Stomach (tissue), 8 donors: ENCODE measurements at regions not wholly inside any gene's neighbourhood (a gene's known extent, or its start where the extent isn't known, plus 50 kb on each side); places are given as distances from the start of the nearest gene placed in this dataset.

Source experiments
- DNase-seq, 2 donors: peaks; one replicate each; pipeline versions ENCODE4 v3.0.0 to v3.0.0-alpha.2; 2013 to 2019
- H3K27ac ChIP-seq, 5 donors: fragments of 200-600 bp in 4 of 5; sonication (generic) in 4 of 5; one replicate each; pipeline ENCODE4 v1.5.1; 2013 to 2019; ENCODE audit warnings: mild to moderate bottlenecking in 1 of 5, moderate library complexity in 1 of 5
- H3K27me3 ChIP-seq, 3 donors: fragments of 200-600 bp; sonication (generic); one replicate each; pipeline ENCODE4 v1.5.1; 2017 to 2019; ENCODE audit warnings: mixed run types in 1 of 3
- H3K36me3 ChIP-seq, 4 donors: fragments of 200-600 bp; sonication (generic); 1 replicate in 3 of 4; 2 replicates in 1 of 4; pipeline ENCODE4 v1.5.1; 2016 to 2019
- H3K4me1 ChIP-seq, 4 donors: fragments of 200-600 bp; sonication (generic); one replicate each; pipeline ENCODE4 v1.5.1; 2016 to 2019
- H3K4me3 ChIP-seq, 4 donors: fragments of 200-600 bp; sonication (generic) in 3 of 4; one replicate each; pipeline ENCODE4 v1.5.1; 2016 to 2019; ENCODE audit warnings: mild to moderate bottlenecking in 1 of 4
- H3K9me3 ChIP-seq, 4 donors: fragments of 200-600 bp; sonication (generic); one replicate each; pipeline ENCODE4 v1.5.1; 2016 to 2019
- CTCF ChIP-seq, 7 experiments: fragments of 450-650 bp in 4 of 7; fragments of 200-600 bp in 3 of 7; sonication (generic) in 3 of 7; IDR thresholded peaks; one replicate each; pipeline ENCODE4 v1.5.1; 2016 to 2019; ENCODE audit warnings: antibody characterized with exemption in 7 of 7, control low read depth in 2 of 7, mild to moderate bottlenecking in 1 of 7
- EP300 ChIP-seq: sonication (generic); formaldehyde crosslinking; IDR thresholded peaks from one replicate; pipeline ENCODE4 v1.6.1; 2017; ENCODE audit warnings: antibody characterized with exemption
- POLR2A ChIP-seq, 4 donors: fragments of 450-650 bp; IDR thresholded peaks; one replicate each; pipeline ENCODE4 v1.6.1; 2016; ENCODE audit warnings: antibody characterized with exemption in 4 of 4, control low read depth in 2 of 4, mild to moderate bottlenecking in 1 of 4, moderate library complexity in 1 of 4
- POLR2AphosphoS5 ChIP-seq, 3 donors: sonication (generic); formaldehyde crosslinking; IDR thresholded peaks; one replicate each; pipeline ENCODE4 v1.6.1; 2016; ENCODE audit warnings: antibody characterized with exemption in 3 of 3
- WGBS, 5 donors: extraction: QIAGEN DNeasy Blood & Tissue Kit in 3 of 5; methylation state at CpG; one replicate each; pipeline versions ENCODE4 v1.1.5 to v1.1.7; 2013 to 2018; 5-methylcytosine and 5-hydroxymethylcytosine counted together
- intact Hi-C: fragments of 100-400 bp; cut with DNase I; formaldehyde crosslinking; loops from one replicate; pipeline ENCODE4 v1.15.1; 2023; ENCODE audit warnings: low total_unique reads
- donor health status: healthy with polysubstance abuse.
- donor health status: Bipolar disorder and iron deficiency.
- donor health status: healthy.

- Histone ChIP-seq H3K9me3 (no peaks in the 10 kb centered on the region), H3K4me3 (no peak overlapping the region), H3K27me3 (no peaks in the 10 kb centered on the region), H3K4me1 (no peaks in the 10 kb centered on the region), H3K36me3 (no peaks in the 10 kb centered on the region), H3K27ac (no peak overlapping the region)
- TF ChIP-seq CTCF (IDR thresholded peaks at IDR 0.05) (no peak), POLR2AphosphoS5 (IDR thresholded peaks at IDR 0.05) (no peak), EP300 (no peak), POLR2A (IDR thresholded peaks at IDR 0.05) (no peak)
- intact Hi-C loops = no loop called here
- no peak for DNase-seq
- 80 to 90% (median 86%) methylated on average over 4 of the region's 4 CpGs for WGBS, 5 donors
Observed at GRCh38 chr2:52452201-52452600, 1315.4 kb upstream of the CHAC2 start.

- TF ChIP-seq POLR2A (IDR thresholded peaks at IDR 0.05) (no peak), POLR2AphosphoS5 (IDR thresholded peaks at IDR 0.05) (no peak), EP300 (no peak), CTCF (IDR thresholded peaks at IDR 0.05) (no peak)
- H3K4me1 ChIP-seq = no peaks in the 10 kb centered on the region
- no peaks in the 10 kb centered on the region for H3K9me3 ChIP-seq
- no peak overlapping the region for H3K27ac ChIP-seq
- H3K27me3 ChIP-seq = no peaks in the 10 kb centered on the region
- H3K36me3 ChIP-seq = no peaks in the 10 kb centered on the region
- no peak overlapping the region for H3K4me3 ChIP-seq
- intact Hi-C loops = no loop called here
- DNase-seq = no peak
Observed at GRCh38 chr2:52445686-52446085, 1321.9 kb upstream of the CHAC2 start.

- H3K36me3 ChIP-seq = no peaks in the 10 kb centered on the region
- no peaks in the 10 kb centered on the region for H3K27me3 ChIP-seq
- WGBS, 5 donors = 84 to 90% (median 87%) methylated on average over 12 of the region's 12 CpGs
- H3K4me1 ChIP-seq = no peaks in the 10 kb centered on the region
- H3K27ac ChIP-seq = no peak overlapping the region
- intact Hi-C loops = no loop called here
- TF ChIP-seq POLR2A (IDR thresholded peaks at IDR 0.05) = no peak
- no peak for TF ChIP-seq POLR2AphosphoS5 (IDR thresholded peaks at IDR 0.05)
- no peak for TF ChIP-seq EP300
- TF ChIP-seq CTCF (IDR thresholded peaks at IDR 0.05) = no peak
- no peaks in the 10 kb centered on the region for H3K9me3 ChIP-seq
- no peak for DNase-seq
- H3K4me3 ChIP-seq = no peak overlapping the region
Observed at GRCh38 chr2:52431352-52431760, 1336.2 kb upstream of the CHAC2 start.

- DNase-seq = no peak
- intact Hi-C loops = no loop called here
- Histone ChIP-seq H3K27me3 (no peaks in the 10 kb centered on the region), H3K4me3 (no peak overlapping the region), H3K9me3 (no peaks in the 10 kb centered on the region), H3K36me3 (no peaks in the 10 kb centered on the region), H3K27ac (no peak overlapping the region), H3K4me1 (no peaks in the 10 kb centered on the region)
- WGBS, 5 donors = 58 to 72% (median 63%) methylated on average over 3 of the region's 3 CpGs
- TF ChIP-seq POLR2A (IDR thresholded peaks at IDR 0.05) (no peak), EP300 (no peak), POLR2AphosphoS5 (IDR thresholded peaks at IDR 0.05) (no peak), CTCF (IDR thresholded peaks at IDR 0.05) (no peak)
Observed at GRCh38 chr2:52429740-52430139, 1337.9 kb upstream of the CHAC2 start.
